ENCODE measurements at regions not wholly inside any gene's neighbourhood (a gene's known extent, or its start where the extent isn't known, plus 50 kb on each side); places are given as distances from the start of the nearest gene placed in this dataset.

DNA sequence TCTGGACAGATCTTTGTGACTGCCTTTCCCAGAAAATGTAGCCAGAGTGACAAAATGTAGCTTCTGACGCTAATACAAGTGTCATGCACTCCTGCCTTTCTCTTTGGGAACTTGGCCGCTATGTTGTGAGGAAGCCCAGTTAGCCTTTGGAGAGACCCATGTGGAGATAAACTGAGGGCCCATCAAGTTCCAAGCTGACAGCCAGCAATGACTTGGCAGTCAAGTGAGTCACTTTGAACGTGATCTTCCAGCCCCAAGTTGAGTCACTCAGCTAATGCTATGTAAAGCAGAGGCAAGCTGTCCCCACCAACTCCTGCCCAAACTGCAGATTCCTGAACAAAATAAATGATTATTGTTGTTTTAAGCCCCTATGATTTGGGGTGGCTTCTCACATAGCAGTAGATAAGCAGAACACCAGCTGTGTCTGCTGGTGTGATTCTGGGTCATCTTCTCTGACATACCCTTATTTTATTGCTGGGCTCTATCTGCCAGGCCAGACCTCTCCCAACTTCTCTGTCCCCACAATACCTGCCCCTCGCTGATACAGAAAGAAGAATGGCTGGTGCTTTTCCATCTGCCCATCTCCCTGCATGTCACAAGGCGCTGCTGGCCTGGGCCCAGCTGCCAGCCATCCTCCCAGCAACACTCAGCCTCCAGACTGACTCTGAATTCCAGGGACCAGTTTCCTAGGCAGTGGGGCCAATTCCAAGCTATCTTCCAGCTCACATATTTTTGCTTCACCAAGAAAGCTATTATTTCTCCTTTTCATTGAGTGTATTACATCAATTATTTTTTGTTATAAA, 274.8 kb downstream of the LRFN2 start:
- DNase-seq (ENCODE audit: low spot score): no peak

DNA sequence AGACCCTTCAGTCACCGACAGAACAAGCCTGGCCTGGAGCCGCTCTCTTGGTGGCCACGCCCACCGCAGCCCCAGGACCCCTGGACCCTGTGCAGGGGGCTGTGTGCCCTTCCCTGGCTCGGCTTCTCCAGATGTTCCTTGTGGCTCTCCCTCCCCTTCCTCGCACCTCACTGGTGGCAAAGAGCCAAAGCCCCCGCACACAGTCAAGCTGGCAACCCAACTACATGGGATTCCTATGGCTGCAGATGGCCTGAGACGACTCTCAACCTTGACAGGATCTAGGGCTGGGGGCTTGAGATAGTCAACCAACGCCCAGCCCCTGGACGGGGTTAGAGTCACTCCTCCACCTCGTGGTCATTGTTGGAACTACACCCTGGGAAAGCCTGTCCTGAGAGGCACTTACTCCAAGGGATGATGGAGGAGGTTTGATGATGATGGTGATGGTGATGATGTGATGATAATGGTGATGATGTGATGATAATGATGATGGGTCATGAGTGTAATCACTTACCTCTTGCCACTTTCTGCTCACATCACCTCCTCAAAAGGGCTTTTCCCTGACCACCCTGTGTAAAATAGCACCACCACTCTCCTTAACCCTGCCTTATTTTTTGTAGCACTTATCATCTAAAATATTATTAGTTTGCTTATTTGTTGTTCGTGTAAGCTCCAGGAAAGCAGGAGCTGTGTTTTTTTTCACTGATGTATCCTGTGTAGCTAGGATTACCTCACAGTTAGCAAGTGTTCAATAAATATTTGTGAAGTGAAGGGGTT, 278.4 kb downstream of the LRFN2 start:
- DNase-seq (ENCODE audit: low spot score): peak; percentile 62

DNA sequence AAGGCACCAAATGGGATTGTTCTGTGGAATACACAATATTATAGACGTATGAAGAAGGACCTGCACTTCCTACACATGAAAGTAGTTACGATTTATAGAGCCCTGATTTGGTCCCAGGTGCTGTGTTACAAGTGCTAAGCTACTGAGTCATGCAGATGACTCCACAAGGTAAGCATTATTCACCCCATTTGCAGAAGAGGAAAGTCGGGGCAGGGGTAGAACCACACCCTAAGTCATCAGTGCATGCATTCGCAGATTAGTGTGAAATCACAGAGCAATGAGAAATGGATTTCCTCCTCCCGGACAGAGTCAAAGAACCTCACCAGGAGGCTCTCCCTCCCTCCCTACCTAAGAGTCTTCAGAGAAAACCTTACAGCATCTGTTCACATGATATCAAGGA, 279.5 kb downstream of the LRFN2 start:
- no peak for DNase-seq (ENCODE audit: low spot score)

DNA sequence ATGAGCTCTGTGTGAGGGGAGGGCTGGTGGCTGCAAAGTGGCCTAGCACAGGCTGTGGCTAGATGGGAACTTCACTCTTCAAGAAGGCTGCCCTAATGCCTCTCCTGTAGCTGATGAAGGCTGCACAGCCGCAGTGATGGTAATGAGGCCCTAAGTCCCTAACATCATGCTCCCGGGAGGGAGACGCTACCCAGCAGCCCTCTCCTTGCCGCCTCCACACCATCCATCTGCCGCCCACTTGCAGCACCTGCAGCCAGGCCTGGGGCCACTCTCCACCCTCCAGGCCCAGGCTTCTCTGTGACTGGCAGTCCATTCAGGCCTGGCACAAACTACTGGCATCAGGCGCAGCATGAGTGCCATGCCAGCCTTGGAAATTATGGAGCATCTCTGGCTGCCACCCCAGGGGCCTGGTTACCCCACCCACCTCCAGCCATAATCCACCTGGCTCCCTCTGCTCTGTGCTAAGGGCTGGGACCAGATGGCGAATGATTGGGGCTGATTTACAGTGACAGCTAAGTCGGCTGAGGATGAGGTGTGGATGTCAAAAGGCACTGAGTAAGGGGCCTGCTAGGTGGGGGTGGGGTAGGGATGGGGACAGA, 284.2 kb downstream of the LRFN2 start:
- DNase-seq (ENCODE audit: low spot score): no peak

DNA sequence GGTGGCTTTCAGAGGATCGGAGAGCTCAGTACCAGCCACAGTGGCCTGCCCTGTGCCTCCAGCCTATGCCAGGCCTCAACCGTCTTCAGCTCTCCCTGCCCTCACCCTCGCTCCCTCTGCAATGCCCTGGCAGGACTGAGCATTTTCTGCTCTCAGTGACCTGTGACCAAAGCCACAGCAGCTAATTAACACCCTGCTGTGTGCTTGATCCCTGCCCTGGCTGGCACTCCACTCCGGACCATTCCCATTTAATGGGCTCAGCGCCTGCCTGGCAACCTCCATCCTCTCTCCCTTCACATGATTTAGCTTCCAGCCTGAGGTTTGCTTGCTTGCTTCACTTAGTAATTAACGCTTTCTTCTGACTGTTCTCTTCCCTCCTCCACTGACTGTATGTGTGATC, 287.5 kb downstream of the LRFN2 start:
- DNase-seq (ENCODE audit: low spot score): no peak

DNA sequence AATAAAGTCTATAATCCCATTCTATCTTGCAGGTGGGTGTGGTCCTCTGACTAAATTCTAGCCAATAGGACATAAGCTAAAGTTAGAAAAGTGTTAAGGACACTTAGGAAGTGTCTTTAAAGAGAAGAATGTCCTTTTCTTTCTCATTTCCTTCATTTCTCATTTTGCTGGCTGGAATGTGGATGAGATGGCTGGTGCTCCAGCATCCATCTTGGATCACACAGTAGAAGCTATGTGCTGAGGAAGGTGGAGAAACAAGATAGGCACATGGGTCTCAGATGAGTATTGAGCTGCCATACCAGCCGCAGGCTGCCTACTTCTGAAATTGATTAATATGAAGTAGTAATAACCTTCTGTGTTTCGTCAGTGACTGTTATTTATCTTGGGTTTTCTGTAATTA, 289.0 kb downstream of the LRFN2 start:
- no peak for DNase-seq (ENCODE audit: low spot score)

DNA sequence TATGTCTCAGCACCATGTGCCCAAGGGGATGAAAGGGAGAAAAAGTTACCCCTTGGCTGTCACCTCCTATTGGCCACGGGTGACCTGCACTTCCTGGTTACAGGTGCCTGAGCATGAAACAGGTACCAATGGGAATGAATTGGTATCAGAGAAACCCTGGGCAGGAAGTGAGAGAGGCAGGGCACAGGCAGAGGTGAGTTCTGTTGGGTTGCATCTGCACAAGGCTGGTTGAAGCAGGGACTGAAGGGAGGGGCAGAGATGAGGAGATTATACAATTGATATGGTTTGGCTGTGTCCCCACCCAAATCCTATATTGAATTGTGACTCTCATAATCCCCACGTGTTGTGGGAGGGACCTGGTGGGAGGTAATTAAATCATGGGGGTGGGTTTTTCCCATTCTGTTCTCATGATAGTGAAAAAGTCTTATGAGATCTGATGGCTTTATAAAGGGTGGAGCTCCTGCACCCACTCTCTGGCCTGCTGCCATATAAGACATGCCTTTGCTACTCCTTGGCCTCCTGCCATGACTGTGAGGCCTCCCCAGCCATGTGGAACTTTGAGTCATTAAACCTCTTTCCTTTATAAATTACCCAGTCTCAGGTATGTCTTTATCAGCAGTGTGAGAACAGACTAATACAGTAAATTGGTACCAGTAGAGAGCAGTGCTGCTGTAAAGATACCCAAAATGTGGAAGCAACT, 291.8 kb downstream of the LRFN2 start:
- DNase-seq (ENCODE audit: low spot score): no peak

DNA sequence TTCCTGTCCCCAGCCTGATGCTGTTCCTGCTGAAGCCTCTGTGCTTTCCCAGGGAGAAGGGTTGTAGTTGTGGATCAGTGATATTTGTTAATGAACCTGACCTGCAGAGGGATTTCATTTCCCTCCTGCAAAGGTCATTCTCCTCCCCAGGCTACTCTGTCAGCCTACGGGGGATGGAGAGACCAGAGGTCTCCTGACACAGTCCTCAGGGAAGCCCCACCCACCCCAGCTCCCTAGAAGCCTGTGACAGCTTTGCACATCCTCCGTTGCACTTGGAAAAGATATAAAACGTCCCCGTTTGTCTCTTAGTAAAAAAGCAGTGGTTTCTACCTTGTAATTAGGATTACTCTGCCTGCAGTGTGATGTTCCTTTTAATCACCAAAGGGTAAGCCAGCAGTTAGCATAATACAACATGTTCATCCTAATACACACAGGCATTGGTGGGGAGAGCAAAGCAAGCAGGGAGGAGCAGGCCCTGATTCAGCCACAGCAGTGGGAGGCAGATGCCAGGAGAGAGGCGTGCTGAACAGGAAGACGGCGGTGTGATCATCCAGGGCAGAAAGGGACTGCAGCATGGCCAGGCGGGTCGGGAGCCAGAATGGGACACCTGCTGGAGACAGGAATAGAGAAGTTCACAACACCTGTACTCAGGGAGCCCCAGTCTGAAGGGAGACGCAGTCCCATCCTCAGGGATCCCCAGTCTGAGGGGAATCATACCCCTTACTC, 293.5 kb downstream of the LRFN2 start:
- DNase-seq (ENCODE audit: low spot score): no peak

DNA sequence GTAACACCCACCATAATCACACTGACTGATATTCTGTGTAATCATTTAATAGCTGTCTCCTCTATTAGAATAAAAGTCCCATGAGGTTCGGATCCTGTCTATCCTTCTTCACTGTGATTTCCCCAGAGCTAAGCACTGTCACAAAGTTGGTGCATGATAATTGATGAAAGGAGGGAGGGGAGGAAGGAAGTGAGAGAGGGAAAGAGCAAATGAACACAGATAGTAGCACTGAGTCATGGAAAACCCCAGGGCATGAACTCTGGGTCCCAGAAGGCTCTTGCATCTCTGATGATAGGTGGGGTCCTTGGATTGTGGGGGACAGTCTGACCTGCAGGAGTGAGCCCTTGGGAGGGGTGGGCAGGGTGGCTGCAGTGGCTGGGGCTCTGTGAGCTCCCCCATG, 294.1 kb downstream of the LRFN2 start:
- DNase-seq (ENCODE audit: low spot score): no peak

DNA sequence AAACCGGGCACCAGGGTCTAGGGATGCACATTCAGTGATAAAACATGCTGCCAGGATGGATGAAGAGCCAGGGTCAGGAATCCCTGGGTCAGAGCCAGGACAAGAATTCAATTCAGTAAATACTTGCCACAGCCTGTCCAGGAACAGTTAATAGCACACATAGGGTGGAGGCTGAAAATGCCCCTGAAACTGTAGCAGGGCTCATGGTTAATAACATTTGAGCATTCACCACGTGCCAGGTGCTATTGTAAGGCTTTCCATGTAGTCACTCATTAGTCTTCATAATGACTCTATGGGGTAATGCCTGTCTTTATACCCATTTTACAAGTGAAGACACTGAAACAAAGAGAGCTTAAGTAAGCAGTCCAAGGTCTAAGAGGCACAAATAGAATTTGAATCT, 296.3 kb downstream of the LRFN2 start:
- no peak for DNase-seq (ENCODE audit: low spot score)

DNA sequence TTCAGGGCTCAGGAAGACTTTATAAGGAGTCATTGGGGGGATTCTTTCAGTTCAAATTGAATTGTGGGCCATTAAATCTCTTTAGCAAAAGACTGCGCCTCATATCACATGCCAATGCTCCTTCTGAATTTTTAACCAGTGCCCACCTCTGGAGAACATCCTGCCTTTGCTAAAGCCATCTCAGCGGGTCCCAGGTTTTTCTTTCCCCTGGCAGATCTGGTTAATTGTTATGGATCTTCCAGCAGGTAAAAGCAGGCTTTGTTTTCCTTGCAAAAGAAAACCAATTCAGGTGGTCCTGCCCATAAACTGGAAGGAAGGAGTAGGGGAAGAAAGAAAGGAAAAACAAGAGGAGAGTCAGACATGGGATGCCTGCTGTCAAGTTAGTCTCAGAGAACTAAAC, 298.2 kb downstream of the LRFN2 start:
- DNase-seq (ENCODE audit: low spot score): no peak

DNA sequence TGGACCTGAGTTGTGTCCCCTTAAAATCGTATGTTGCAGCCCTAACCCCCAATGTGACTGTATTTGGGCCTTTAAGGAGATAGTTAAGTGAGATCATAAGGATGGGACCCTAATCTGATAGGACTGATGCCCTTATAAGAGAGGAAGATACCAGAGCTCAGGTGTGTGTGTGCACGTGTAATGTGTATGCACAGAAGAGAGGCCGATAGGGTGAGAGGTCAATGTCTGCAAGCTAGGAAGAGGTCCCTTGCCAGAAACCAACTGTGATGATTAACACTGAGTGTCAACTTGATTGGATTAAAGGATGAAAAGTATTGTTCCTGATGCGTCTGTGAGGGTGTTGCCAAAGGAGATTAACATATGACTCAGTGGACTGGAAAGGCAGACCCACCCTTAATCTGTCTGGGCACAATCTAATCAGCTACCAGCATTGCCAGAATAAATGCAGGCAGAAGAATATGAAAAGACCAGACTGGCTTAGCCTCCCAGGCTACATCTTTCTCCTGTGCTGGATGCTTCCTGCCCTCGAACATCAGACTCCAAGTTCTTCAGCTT, 299.8 kb downstream of the LRFN2 start:
- no peak for DNase-seq (ENCODE audit: low spot score)

DNA sequence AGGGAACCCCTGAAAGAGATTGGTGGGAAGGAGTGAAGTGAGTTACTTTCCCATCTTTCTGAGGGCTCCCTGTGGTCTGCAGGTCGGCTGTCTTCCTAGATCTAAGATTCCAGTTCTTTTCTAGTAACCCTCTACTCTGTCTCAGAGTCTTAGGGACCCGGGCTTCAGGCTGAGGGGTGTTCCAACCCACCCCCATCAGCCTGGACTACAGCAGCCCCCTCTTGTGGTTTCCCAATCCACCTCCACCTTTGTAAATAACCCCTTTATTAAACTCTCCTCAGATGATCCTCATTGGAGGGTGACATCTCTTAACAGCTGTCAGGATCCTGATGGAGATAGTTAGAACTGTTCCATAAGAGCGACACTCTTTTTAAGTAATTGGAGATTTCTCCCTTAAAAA, 300.4 kb downstream of the LRFN2 start:
- no peak for DNase-seq (ENCODE audit: low spot score)

DNA sequence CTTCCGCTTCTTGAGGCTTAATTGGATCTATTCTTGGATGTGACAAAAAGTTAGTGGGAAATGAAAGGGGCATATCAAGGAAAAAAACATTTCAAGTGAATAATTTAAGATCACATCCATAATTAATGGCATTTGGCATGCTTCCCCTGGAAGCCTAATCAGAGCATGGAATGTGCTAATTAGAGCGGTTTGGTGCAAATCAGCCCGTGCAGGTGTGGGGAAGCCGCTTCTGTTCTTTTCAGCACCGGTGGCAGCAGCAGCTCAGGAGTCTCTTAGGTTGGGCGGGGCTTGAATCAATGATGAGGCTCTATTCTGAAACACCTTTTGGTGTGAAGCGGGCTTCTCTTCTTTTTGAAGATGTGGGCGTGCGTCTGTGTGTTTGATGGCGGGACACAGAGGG, 301.2 kb downstream of the LRFN2 start:
- DNase-seq (ENCODE audit: low spot score): no peak

DNA sequence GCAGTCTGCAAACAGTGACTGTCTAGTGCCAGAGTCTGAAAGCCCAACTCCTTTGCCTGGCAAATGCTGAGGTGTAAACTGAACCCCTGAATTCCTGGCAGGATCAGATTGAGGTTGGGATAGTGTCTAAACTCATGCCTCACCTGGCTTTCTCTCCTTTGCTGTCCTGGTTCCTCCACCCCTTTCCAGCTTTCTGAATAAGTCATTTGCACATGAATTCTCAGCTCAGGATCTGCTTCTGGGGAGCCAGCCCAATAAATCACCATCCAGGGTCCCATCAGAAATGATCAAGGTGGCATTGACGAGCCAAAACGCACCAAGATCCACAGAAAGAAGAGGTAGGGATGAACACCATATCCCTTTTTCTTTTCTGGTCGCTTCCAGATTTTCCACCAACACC, 301.6 kb downstream of the LRFN2 start:
- DNase-seq (ENCODE audit: low spot score): no peak

DNA sequence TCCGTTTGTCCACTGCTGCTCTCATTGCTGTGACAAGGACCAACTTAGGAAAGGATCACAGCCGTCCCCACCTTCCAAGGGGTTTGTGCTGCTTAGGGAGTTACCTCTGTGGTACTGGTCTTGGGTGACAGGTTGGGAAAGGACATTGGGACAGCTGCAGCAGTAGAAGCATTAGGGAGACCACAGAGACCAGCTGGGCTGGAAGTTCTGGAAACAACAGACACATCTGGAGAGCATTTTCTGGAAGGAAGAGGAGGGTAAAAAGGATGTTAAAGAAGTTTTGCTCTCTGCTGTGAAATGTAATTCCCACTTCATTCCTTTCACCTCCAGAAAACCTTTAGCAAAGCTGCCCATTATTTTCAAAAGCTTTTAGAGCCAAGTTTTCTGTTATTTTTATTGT, 304.2 kb downstream of the LRFN2 start:
- DNase-seq (ENCODE audit: low spot score): no peak

DNA sequence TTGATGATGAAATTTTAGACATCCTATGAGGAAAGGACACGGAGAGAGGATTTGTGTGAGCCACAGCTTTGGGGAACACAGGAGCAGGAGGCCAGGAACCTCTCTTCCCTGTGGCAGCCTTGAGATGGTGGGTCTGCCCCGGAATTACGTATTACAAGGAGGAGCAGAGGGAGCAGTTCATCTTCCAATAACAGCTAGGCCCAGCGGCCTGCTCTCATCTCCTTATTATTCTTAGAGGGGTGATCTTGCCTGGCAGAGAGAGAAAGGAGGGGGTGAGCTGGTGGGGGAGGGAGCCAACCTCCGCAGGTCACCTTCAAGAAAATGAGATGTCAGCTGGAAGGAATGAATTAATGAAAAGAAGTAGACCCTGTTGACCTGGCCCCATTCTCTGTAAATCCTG, 305.8 kb downstream of the LRFN2 start:
- no peak for DNase-seq (ENCODE audit: low spot score)

DNA sequence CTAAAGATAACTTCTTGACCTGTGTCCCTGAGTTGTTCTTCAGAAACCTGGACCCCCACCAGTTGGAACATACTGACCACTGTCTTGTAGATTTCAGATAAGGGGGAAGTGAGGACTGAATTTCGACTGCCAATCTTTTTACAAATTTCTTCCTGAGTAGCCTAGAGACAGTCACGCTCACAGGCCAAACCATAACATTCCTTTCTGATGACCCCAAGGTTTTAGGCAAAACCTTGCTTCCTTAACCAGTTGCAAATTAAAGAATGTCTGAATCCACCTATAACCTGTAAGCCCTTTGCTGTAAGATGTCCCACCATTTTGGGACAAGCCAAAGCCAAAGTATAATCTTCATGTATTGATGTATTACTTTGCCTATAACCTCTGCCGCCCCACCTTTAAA, 306.9 kb downstream of the LRFN2 start:
- no peak for DNase-seq (ENCODE audit: low spot score)

DNA sequence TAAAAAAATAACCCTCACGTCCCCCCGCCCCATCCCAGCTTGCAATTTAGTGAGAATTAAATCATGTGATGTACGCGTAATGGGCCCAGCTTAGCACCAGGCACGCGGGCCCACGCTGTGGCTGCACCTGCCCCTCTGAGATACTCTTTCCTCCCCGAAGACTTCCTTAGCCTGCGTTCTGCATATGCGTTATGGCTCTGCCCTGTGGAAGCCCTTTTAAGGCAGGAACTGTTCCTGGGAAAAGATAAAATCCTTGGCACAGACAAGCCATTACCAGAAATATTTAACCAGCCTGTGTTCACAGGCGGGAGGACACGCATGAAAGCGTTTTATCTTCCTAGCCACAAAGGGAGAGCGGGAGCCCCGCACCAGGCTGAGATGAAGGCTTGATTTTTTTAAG, 311.0 kb downstream of the LRFN2 start:
- DNase-seq (ENCODE audit: low spot score): no peak

DNA sequence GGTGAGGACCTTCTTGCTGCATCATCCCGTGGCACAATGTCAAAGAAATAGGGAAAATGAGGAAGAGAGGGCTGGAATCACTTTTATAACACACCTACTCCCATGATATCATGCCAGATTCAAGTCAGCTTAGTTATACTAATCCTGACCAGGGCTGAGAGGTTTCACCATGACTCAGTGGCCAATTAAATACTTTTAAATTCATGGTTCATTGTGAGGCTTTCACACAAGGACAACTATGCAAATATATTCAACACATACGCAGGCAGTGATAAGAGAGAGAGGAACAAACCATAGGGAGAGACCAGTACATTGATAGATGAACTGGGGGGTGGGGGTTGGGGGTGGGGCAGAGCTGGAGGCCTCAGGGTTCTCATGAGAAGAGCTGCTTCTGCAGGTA, 313.1 kb downstream of the LRFN2 start:
- DNase-seq (ENCODE audit: low spot score): no peak

DNA sequence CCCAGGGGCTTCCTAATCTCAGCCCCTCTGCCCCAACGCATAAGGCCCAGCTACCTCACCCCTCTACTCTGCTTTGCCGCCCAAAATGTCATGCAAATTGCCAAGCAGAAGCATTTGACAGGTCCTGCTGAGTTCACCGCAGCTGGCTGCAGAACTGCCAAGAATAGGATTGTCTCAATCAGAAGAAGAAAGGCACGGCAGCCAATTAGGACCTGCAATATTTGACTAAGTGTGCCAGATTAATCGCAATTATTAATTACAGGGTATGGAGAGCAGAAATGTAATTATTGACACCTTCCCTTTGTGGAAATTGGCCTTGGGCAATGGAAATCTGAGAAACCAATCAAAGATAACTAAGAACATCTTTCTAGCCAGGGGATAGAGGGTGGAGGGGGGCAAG, 318.6 kb downstream of the LRFN2 start:
- DNase-seq (ENCODE audit: low spot score): no peak

DNA sequence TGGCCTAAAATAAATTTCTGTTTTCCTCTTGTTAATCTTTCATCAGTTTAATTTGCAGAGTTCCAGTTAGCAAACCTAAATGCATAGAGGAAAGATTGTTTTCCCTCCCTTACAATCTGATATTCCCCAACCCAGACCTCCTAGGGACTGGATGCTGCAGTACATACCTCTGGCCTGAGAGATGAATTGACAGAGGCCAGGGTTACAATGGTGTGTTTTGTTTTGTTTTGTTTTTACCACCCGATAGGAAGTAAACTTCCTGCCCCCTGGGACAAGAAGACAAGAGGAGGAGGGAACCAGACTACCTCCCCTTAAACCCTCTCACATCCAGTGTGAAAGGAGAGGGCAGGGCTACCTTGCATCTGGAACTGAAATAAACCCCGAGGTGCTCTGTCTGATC, 319.0 kb downstream of the LRFN2 start:
- DNase-seq (ENCODE audit: low spot score): no peak
